ENCODE measurements at regions not wholly inside any gene's neighbourhood (a gene's known extent, or its start where the extent isn't known, plus 50 kb on each side); places are given as distances from the start of the nearest gene placed in this dataset.

DNA sequence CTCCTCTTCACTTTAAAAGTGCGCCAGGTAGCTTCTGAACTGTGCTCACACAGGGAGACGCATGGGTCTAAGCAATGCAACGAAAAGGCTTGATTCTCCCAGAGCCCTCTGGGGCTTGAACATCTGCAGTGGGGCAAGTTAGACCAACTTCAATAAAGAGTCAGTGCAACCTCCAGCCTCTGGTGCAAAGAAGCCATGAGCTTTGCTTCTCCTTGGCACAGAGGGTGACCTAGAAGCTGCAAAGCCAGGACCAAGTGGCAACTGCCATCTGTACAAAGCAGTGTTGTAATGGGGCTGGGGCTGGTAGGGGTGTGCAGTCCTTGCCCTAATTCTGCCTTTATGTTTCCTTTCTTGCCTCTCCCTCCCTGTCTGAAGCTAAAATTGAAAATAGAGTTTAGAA lies 219.0 kb upstream of the CD96 start:
- Histone ChIP-seq H3K79me2 (ENCODE audit: insufficient read depth, low read length) (no peaks in the 10 kb centered on the region), H3K4me1 (ENCODE audit: control insufficient read depth in 1 of 2, insufficient read depth in 2 of 2, low read length in 2 of 2) (peaks cover 6 to 7% of the 10 kb centered on the region in 2 experiments; a peak in 2 of 4 replicates), H4K20me1 (ENCODE audit: insufficient read depth) (no peaks in the 10 kb centered on the region), H3K9me2 (ENCODE audit: insufficient read depth) (no peaks in the 10 kb centered on the region), H3K36me3 (ENCODE audit: control insufficient read depth in 1 of 2, insufficient read depth in 2 of 2, low read length in 2 of 2) (no peaks in the 10 kb centered on the region), H3K9me3 (ENCODE audit: control insufficient read depth in 1 of 2, insufficient read depth in 1 of 2, low read depth in 1 of 2, low read length in 2 of 2) (no peaks in the 10 kb centered on the region), H3K4me2 (ENCODE audit: low read length) (no peak overlapping the region), H3K27ac (ENCODE audit: low read depth, low read length) (no peak overlapping the region), H3K4me3 (replicated peaks in 1 of 2; ENCODE audit: low read depth in 1 of 2, low read length in 2 of 2) (no peak overlapping the region), H3K9ac (ENCODE audit: low read length) (no peak overlapping the region), H2AFZ (ENCODE audit: low read depth, low read length, poor library complexity, severe bottlenecking) (no peak overlapping the region), H3K27me3 (ENCODE audit: insufficient read depth, low read length) (no peaks in the 10 kb centered on the region)
- intact Hi-C loops (cut with micrococcal nuclease), result no loop called here
- RAD21 ChIA-PET (ENCODE audit: low non-redundant PET in 1 of 2, low total read pairs in 2 of 2, uncharacterized antibody in 2 of 2, unreplicated experiment in 2 of 2), result no interaction called here
- POLR2A ChIA-PET, result no interaction called here
- no peak for ATAC-seq
- BruUV-seq (replicated peaks), result no TSS peak
- TF ChIP-seq EGR1 (IDR thresholded peaks at IDR 0.05; ENCODE audit: low read depth), result no peak
- TF ChIP-seq SP1 (IDR thresholded peaks at IDR 0.05; ENCODE audit: low read depth), result no peak
- TF ChIP-seq TCF7L2 (IDR thresholded peaks at IDR 0.05; ENCODE audit: borderline replicate concordance, extremely low read depth, insufficient read depth, insufficient read length), result no peak
- TF ChIP-seq, protein P1, sequence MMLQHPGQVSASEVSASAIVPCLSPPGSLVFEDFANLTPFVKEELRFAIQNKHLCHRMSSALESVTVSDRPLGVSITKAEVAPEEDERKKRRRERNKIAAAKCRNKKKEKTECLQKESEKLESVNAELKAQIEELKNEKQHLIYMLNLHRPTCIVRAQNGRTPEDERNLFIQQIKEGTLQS (IDR thresholded peaks at IDR 0.05), result no peak
- no peak for TF ChIP-seq YY1 (IDR thresholded peaks at IDR 0.05; ENCODE audit: extremely low read depth, insufficient replicate concordance, low read depth, low read length)
- no peak for TF ChIP-seq RAD21 (IDR thresholded peaks at IDR 0.05; ENCODE audit: low read depth)
- TF ChIP-seq, protein P2, sequence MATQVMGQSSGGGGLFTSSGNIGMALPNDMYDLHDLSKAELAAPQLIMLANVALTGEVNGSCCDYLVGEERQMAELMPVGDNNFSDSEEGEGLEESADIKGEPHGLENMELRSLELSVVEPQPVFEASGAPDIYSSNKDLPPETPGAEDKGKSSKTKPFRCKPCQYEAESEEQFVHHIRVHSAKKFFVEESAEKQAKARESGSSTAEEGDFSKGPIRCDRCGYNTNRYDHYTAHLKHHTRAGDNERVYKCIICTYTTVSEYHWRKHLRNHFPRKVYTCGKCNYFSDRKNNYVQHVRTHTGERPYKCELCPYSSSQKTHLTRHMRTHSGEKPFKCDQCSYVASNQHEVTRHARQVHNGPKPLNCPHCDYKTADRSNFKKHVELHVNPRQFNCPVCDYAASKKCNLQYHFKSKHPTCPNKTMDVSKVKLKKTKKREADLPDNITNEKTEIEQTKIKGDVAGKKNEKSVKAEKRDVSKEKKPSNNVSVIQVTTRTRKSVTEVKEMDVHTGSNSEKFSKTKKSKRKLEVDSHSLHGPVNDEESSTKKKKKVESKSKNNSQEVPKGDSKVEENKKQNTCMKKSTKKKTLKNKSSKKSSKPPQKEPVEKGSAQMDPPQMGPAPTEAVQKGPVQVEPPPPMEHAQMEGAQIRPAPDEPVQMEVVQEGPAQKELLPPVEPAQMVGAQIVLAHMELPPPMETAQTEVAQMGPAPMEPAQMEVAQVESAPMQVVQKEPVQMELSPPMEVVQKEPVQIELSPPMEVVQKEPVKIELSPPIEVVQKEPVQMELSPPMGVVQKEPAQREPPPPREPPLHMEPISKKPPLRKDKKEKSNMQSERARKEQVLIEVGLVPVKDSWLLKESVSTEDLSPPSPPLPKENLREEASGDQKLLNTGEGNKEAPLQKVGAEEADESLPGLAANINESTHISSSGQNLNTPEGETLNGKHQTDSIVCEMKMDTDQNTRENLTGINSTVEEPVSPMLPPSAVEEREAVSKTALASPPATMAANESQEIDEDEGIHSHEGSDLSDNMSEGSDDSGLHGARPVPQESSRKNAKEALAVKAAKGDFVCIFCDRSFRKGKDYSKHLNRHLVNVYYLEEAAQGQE (IDR thresholded peaks at IDR 0.05; ENCODE audit: low read depth), result no peak
- TF ChIP-seq, protein P3, sequence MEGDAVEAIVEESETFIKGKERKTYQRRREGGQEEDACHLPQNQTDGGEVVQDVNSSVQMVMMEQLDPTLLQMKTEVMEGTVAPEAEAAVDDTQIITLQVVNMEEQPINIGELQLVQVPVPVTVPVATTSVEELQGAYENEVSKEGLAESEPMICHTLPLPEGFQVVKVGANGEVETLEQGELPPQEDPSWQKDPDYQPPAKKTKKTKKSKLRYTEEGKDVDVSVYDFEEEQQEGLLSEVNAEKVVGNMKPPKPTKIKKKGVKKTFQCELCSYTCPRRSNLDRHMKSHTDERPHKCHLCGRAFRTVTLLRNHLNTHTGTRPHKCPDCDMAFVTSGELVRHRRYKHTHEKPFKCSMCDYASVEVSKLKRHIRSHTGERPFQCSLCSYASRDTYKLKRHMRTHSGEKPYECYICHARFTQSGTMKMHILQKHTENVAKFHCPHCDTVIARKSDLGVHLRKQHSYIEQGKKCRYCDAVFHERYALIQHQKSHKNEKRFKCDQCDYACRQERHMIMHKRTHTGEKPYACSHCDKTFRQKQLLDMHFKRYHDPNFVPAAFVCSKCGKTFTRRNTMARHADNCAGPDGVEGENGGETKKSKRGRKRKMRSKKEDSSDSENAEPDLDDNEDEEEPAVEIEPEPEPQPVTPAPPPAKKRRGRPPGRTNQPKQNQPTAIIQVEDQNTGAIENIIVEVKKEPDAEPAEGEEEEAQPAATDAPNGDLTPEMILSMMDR (IDR thresholded peaks at IDR 0.05 in 2 of 3, conservative IDR thresholded peaks at IDR 0.05 in 1 of 3; ENCODE audit: borderline replicate concordance in 1 of 3, insufficient read depth in 1 of 3, low read depth in 2 of 3, low read length in 2 of 3), result no peak
- TF ChIP-seq EZH2 (IDR thresholded peaks at IDR 0.05), result no peak
- no peak for TF ChIP-seq POLR2A (IDR thresholded peaks at IDR 0.05; ENCODE audit: borderline replicate concordance, extremely low read depth, insufficient read depth, insufficient read length)
- no peak for TF ChIP-seq EZH2phosphoT487 (IDR thresholded peaks at IDR 0.05; ENCODE audit: borderline replicate concordance)
- DNase-seq (ENCODE audit: low read depth, low spot score), result no peak
- CTCF ChIA-PET, result no interaction called here

All from HCT116 (cell line).